AG04450 (cell line): ENCODE measurements at regions not wholly inside any gene's neighbourhood (a gene's known extent, or its start where the extent isn't known, plus 50 kb on each side); places are given as distances from the start of the nearest gene placed in this dataset.
A peak's percentile ranks its signal among the peaks of the same experiment; 100 is the strongest.

Experiments used
- CTCF ChIA-PET: fragments of 300-600, 350-600 bp; formaldehyde crosslinking; extraction: SDS; loops from one replicate; lab custom pipeline; 2022; ENCODE audit warnings: antibody characterized with exemption, inconsistent platforms; lab: Charles Lee
- POLR2A ChIA-PET: fragments of 350-600 bp; formaldehyde crosslinking; extraction: SDS; loops from one replicate; lab custom pipeline; 2021; ENCODE audit warnings: antibody characterized with exemption, inconsistent platforms; lab: Yijun Ruan, JAX
- DNase-seq: peaks from one replicate; pipeline ENCODE4 v3.0.0-alpha.2; 2011; ENCODE audit warnings: low read depth, low spot score
- H3K27ac ChIP-seq: one replicate; pipeline ENCODE4 v1.5.1; 2012; ENCODE audit warnings: low read depth, low read length, control low read depth
- H3K27me3 ChIP-seq: one replicate; pipeline ENCODE4 v1.6.0; 2012; ENCODE audit warnings: low read length; ENCODE audit not compliant: control insufficient read depth, insufficient read depth
- H3K4me3 ChIP-seq: 2 replicates; pipeline ENCODE4 v1.5.1; 2011; ENCODE audit warnings: mild to moderate bottlenecking, low read depth, low read length, control low read depth
- H3K9me3 ChIP-seq: 2 replicates; pipeline ENCODE4 v1.5.1; 2012; ENCODE audit warnings: low read length; ENCODE audit not compliant: control insufficient read depth, insufficient read depth
- TF ChIP-seq, protein P1 (sequence below): IDR thresholded peaks from 2 replicates; pipeline ENCODE4 v1.5.1; 2011; ENCODE audit warnings: low read depth, low read length, control low read depth, inconsistent platforms

- ChIA-PET CTCF (interaction anchor here (0.8 kb wide), 1 partner anchor 1630 kb away, joined by 4 read pairs; no protein-coding TSS in a partner anchor), POLR2A (no interaction called here)
- TF ChIP-seq, protein P1, sequence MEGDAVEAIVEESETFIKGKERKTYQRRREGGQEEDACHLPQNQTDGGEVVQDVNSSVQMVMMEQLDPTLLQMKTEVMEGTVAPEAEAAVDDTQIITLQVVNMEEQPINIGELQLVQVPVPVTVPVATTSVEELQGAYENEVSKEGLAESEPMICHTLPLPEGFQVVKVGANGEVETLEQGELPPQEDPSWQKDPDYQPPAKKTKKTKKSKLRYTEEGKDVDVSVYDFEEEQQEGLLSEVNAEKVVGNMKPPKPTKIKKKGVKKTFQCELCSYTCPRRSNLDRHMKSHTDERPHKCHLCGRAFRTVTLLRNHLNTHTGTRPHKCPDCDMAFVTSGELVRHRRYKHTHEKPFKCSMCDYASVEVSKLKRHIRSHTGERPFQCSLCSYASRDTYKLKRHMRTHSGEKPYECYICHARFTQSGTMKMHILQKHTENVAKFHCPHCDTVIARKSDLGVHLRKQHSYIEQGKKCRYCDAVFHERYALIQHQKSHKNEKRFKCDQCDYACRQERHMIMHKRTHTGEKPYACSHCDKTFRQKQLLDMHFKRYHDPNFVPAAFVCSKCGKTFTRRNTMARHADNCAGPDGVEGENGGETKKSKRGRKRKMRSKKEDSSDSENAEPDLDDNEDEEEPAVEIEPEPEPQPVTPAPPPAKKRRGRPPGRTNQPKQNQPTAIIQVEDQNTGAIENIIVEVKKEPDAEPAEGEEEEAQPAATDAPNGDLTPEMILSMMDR = no peak
- Histone ChIP-seq H3K9me3 (no peaks in the 10 kb centered on the region), H3K4me3 (no peak overlapping the region), H3K27me3 (no peaks in the 10 kb centered on the region), H3K27ac (no peak overlapping the region)
- no peak for DNase-seq
These were observed 312.3 kb downstream of the SATB1 start for GRCh38 chr3:18112674-18113375.

- TF ChIP-seq, protein P1 = no peak
- Histone ChIP-seq H3K9me3 (no peaks in the 10 kb centered on the region), H3K4me3 (peak overlapping the region; percentile 27), H3K27me3 (no peaks in the 10 kb centered on the region), H3K27ac (no peak overlapping the region)
- CTCF ChIA-PET = no interaction called here
- no peak for DNase-seq
- POLR2A ChIA-PET = no interaction called here
These were observed 313.3 kb downstream of the SATB1 start for GRCh38 chr3:18111796-18112232.

- Histone ChIP-seq H3K27ac (no peak overlapping the region), H3K4me3 (no peak overlapping the region), H3K9me3 (no peaks in the 10 kb centered on the region), H3K27me3 (no peaks in the 10 kb centered on the region)
- TF ChIP-seq, protein P1 = no peak
- POLR2A ChIA-PET = no interaction called here
- no peak for DNase-seq
- CTCF ChIA-PET = no interaction called here
These were observed 321.5 kb downstream of the SATB1 start for GRCh38 chr3:18103591-18103990.

DNA sequence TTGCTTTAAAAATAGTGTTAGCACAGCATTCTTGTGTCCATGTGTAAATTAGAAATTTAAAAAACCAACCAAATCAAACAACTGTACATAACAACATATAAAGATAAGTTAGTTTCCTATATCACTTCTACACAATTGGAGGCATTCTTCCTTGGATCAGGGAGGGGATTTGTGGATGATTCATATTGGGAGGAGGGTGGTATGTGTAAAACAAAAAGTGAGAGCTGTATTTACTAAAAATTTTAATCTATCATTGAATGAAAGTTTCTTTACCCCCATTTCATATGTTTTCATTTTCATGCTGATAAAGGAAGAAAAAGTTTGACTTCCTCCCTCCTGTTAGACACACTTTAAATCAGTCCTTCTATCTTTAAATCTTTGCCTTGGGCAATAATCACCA is 325.0 kb downstream of the SATB1 start:
- TF ChIP-seq, protein P1 = no peak
- Histone ChIP-seq H3K9me3 (peaks cover 4% of the 10 kb centered on the region), H3K27ac (no peak overlapping the region), H3K27me3 (no peaks in the 10 kb centered on the region), H3K4me3 (no peak overlapping the region)
- ChIA-PET POLR2A (no interaction called here), CTCF (no interaction called here)
- DNase-seq = no peak

- DNase-seq = no peak
These were observed 325.5 kb downstream of the SATB1 start for GRCh38 chr3:18099611-18100010.

More at GRCh38 chr3:18099611-18100010, 325.5 kb downstream of the SATB1 start:
- no peak overlapping the region for H3K4me3 ChIP-seq
- CTCF ChIA-PET = no interaction called here
- no peak overlapping the region for H3K27ac ChIP-seq
- H3K9me3 ChIP-seq = peaks cover 4% of the 10 kb centered on the region
- H3K27me3 ChIP-seq = no peaks in the 10 kb centered on the region
- POLR2A ChIA-PET = no interaction called here
- TF ChIP-seq, protein P1 = no peak
